NCI-H128 (cell line): ENCODE measurements at regions not wholly inside any gene's neighbourhood (a gene's known extent, or its start where the extent isn't known, plus 50 kb on each side); places are given as distances from the start of the nearest gene placed in this dataset.

Experiments
- DNase-seq: peaks from one replicate; lab custom pipeline; 2025; ENCODE audit not compliant: unreplicated experiment; lab: John Stamatoyannopoulos, UW

DNA sequence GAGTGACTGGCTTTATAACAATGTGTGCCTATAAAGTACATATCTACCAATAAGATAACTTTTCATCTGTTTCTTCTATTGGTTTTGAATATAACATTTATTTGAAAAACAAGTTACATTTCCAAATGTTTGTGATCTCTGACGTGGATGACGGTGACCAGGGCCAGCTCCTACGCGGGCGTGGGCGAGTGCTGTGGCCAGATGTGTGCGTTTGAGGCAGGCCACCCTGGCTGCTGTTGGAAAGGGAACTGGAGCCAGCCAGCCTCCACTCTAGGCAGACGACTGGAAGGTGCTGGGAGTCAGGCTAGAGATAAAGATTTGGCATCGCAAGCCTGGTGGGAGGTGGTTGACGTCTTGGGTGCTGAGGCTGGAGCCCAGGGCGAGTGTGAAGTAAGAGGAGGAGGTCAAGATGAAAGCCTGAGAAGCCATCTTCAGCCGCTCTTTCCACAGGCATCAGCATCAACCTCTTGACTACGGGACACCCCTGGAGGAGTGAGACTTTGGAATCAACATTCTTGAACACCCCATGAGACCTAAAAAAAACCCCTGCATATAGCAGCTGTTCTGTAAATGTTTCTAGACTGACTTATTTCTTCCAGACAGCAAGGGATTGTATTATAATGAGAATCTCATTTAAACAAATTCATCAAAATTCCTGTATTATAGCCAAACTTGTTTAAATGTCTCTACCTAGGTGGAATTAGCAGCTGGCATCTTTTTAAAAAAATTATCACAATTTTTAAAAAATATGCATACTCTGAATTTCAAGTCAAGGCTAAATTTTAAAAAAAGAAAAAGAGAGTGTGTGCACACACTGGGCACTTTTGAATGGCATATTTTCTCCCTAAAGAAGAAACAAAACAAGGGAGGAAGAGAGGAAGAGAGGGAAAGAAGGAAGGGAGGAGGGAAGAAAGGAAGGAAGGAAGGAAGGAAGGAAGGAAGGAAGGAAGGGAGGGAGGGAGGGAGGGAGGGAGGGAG lies 112.5 kb upstream of the SLC44A3 start:
- no peak for DNase-seq

DNA sequence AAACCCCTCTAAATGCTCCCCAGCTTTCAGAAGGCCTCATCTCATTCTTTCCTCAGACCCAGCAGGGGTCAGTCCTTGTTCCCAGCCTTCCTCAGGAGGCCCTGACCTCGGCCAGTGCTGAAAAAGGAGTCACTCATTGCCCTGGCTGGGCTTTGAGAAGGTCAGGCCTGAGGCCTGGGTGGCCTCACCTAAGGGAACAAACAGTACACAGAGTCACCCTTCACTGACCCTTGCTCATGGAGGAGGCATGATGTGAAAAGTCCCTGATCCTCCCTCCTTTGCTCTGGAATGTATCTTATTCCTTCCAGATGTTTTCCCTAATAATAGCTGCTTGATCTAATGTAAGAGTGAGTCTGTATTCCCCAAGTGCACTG lies 117.7 kb upstream of the SLC44A3 start:
- DNase-seq: no peak

DNA sequence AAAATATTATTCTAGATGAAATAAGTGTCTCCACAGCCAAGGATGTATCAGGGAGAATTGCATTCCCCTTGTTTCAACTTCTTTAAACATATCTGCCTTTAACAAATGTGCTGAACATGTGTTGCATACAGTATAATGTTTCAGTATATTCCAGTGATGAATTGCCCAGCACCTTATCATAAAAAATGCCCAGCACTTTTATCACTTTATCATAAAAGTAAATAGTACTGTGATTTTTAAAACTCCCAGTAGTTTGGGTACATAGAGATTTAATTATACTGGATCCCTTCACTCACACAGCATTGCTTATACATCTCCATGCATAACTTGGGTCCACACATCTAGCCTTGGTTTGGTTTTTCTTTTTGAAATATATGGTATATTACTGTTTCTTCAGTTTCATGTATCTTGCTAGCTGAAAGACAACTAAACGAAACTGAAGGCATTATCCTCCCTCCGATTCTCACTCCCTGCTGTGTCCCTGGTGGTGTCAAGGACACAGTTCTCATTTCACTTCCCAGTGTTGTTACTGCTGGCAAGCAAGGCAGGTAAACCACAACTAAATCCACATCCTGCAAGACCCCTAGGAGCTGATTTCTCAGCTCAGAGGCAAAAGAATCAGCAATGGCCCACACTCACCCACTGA lies 118.2 kb upstream of the SLC44A3 start:
- DNase-seq: no peak

DNA sequence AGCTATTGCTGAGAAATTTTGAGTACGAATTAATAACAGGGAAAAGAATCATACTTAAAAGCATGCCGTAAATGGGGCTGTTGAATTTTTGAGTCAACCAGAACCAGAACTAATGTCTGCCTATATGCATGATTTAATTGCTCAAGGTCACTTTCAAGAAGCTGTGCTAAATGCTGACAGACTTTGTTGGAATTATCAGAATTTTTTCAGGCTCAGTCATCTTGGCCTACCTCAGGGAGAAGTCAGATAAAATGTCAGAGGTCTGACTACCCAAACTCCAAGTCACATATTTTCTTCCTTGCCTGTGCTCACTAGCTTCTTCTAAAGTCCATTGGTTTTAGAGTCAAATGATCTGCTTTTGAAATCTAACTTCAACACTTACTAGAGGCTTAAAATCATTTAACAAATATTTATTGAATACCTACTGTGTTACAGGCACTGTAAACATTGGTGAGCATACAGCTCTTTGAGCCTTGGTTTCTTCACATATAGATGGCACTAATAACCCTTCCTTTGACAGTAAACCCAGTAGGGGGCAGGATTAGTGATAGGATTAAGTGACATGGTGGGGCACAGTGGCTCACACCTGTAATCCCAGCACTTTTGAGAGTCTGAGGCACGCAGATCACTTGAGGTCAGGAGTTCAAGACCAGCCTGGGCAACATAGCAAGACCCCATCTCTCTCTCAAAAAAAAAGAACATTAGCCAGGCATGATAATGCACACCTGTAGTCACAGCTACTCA lies 121.2 kb upstream of the SLC44A3 start:
- DNase-seq: no peak

DNA sequence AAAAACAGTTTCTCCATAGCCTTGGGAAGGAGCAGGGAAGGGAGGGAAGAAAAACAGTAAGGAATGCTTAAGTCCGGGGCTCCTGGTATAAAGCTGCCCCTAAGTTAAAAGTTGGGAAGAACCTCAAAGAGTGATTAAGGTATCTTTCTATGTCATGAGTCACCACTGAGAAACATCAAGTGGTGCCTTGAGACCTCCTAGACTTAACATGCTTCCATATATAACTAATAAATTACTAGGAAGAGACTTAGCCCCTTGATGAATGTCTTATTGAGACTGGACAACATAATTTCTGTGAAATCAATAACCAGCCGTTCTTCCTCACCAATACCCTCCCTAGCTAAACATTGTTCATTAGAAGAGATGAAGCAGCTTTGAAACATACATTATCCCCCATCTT lies 121.8 kb upstream of the SLC44A3 start:
- DNase-seq: no peak

DNA sequence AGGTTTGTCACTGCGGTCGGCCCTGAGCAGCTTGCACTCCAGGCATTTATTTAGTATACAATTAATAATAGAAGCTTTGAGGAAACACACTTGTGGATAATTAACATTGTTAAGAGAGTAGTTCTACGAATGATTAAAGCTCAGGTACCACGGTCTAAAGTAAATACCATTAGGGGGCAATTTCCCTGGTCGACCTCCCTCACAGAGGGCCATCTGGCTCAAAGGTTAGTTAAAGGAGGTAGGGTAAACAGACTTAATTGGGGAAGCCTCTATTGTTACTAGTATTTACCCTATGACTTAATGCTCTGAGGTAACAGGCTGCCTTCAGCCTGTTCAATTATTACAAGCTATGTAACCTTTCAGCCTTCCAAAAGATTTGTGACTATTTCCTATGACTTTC lies 122.3 kb upstream of the SLC44A3 start:
- DNase-seq: peak; percentile 18

DNA sequence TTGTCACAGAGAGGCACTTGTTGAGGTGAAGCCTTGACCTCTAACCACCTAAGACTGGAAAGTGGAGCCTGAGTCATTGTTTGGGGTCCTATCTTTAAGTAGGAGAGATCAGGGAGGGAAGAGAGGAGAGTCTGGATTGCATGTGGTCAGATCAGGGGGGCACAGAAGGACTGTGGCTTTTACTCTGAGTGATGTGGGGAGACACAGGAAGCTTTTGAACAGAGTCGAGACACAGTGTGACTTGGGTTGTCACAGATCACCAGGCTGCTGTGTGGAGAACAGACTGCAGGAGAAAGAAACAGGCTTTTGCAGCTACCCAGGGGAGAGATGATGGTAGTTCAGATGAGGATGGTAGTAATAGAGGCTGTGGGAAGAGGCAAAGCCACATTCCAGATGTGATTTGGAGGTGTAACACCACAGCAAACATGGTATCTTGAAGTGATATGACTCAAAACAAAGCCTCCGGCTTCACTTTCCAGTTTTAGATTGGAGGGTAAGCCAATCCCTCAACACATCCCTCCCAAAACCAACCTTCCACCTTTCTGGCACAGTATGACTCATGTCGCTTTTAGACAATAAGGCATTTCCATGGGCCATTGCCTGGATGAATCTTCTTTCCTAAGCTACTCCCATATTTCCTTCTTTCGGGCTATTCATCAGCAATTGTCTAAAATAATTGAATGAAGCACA lies 125.8 kb upstream of the SLC44A3 start:
- DNase-seq: no peak

DNA sequence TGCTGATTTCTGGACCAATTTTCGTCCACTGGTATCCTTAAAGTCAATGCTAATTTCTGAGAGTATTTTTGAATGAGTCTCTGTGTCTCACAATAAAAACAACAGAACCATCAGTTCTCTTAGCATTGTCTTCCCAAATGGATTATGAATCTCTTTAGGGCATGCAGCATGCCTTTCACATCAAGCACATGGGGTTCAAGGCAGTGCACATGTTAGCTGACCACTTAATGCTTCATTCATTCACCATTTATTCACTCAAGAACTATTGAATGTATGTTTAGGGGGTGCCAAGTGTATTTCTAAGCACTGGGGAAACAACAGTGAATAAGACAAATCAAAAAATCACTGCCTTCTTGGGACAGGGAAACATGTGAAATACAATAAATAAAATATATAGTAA lies 126.7 kb upstream of the SLC44A3 start:
- DNase-seq: no peak

DNA sequence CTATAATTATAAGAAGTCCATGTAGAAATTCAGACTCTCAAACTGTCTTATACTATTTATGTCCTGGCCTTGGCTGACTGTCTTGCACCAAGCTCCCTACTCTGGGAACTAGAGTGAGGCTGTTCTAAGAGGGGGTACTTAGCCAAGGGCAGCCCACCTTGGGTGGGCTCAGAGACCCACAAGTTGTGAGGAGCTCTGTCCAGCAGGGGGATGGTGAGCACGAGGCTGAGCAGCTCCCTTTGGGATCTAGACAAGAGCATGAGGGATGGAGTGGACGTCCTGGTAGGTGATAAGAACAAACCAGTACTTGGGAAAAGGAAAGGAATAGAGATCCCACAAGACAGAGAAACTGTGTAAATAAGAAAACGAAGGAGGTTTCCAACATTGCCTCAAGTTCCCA lies 127.1 kb upstream of the SLC44A3 start:
- no peak for DNase-seq

DNA sequence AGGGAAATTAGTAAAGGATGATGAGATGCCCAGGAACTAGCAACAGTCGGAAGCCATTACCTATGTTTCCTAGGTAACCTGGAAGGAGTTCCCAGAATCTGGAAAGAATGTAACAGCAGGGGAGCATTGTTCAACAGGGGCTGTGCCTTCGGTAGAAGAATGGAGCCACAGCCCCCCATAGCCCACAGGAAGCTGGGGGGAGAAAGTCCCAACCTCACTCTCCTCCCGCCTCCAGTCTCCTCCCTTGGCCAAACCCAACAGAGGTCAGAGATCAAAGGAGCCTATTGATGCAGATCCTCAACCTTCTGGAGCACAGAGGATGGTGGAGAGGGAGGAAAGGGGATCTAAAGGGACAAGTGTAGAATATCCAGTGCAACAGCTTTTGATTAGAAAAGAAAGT lies 131.5 kb upstream of the SLC44A3 start:
- no peak for DNase-seq

DNA sequence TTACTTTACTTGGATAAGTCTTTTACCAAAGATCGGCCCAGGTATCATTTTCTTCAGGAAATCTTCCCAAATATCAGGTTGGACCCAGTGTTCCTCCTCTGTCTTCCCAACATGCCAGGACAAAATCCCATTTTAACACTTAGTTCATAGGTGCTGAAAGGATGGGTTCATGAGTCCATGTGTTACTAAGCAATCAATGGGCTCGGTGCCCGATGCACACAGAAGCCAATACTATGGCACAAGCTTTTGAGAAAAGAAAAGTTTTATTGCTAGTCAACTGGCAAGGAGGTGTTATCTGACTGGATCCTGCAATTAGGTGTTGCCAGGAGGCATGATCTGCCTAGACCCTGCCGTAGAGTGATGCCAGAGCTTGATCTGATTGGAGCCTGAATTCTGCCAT lies 133.3 kb upstream of the SLC44A3 start:
- DNase-seq: no peak

DNA sequence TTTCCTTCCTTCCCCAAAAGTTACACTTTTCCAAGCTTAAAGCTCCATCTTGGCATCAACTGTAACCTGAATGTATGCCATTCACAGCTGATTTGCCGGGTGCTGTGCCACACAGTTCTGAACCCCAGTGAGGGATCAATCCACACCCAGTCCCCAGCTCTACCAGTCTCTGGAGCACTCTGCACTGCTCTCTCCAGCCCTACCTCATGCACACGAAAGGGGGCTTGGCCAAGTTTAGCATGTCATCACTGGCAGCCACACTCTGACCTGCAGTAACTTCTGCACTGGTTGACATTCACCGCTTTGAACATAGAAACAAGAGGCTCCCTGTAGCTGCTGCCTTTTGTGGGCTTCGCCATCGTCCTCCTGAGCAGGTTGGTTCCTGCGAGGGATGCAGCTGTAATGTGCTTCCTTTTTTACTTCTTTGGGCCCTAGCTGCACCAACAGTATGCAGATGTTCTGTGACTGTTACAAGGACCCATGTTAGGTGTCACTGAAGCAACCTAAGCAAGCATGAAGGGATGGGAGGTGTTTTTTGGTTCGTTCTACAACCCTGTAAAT lies 135.4 kb upstream of the SLC44A3 start:
- DNase-seq: no peak

DNA sequence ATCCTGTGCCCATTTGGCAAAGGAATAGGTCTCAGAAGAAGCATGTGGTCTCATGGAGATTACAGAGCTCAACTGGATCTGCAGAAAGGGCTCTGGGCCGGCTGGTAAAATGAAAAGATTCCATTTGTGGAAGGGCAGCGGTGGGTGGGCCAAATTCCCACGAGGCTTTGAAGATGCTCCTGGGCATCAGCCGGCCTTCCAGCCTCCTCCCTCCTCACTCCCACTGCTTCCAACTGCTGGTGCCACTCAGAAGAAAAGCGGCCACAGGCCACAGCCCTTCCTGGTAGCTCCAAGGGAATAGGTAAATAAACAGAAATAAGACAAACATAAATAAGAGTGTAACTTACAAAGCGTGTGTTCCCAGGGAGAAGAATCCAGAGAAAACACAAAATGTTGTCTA lies 136.3 kb upstream of the SLC44A3 start:
- no peak for DNase-seq

DNA sequence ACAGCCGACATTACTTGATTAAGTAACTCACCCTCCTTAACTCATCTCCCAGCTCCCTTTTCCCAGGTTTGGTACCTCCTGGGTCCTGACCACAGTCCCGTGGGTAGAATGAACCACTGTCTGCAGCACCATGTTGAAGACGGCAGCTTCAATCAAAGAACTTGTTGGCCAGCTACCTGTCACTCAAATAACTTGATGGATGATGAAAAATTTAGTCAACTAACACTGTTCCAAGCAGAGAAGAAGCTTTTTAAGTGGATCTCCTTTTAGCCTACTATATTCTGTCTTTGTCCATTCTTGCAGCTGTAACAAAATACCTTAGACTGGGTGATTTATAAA lies 138.4 kb upstream of the F3 start:
- no peak for DNase-seq

DNA sequence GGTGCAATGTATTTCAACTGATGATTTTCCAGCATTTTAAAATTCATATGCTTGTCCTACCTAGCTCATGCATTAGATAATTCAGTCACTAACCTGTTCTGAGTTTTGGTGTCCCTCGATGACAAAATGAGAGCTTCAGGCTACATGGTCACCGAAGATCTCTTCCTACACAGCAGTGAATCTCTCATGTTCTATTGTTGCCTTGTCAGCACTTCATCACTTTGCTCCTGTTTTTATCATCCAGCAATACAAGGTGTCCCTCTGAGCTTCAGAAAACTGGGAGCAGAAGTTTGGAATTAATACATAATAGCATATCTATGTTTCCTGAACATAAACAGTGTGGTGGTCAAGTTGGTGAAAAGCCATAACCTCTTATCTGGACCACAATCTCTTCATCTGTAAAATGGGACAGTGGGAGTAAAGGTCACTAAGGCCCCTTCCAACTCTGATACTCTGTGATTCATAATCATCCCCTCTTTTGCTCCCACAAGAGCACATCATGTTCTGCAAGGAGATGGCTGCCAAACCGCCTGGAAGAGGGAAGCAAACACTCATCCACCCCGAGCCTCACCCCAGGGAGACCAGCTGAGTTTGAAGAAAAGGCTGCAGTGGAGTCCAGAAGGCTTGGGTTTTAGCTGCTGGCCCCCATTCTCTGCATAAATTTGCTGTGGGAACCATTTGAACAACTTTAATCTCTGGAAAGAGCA lies 137.9 kb upstream of the F3 start:
- DNase-seq: no peak

DNA sequence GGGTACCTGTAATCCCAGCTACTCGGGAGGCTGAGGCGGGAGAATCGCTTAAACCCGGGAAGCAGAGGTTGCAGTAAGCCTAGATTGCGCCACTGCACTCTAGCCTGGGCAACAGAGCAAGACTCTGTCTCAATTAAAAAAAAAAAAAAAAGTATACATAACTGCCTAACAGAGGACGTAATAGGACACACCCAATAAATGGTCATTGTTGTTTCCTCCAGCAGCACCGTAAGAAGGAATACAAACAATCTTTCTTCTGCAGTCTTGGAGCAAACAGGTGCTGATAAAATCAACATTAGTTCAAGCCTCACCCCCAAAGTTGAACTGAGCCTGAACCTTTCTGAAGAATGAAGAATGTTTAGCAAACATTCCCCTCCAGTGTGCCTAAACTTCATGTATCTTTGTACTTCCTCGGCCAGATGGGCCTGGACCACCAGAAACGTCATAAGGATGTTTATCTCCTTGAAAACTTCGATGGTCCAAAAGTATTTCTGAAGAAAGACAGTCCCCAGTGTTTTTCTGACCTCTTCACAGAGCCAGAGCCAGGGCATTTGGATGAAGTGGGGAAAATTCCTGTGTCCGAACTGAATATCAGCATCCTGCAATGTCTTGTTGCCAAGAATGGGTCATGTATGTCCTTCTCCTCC lies 136.8 kb upstream of the F3 start:
- no peak for DNase-seq

DNA sequence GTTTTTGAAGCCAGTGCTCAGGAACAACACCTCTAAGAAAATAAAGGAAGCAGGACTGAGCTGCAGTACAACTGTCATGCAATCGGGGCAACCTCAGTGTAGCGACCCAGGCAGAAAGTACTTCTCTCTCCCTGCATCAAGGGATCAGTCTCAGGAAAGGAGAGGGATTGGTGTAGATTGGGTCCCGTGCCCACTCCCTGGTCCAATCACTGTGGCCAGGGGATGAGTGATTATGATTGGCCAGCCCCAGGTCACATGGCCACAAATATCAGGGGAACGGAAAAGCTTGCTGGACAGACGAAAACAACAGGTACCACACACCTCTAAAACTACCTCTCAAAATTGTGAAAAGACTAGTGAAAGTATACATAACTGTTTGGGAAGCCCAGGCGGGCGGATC lies 136.2 kb upstream of the F3 start:
- DNase-seq: no peak

DNA sequence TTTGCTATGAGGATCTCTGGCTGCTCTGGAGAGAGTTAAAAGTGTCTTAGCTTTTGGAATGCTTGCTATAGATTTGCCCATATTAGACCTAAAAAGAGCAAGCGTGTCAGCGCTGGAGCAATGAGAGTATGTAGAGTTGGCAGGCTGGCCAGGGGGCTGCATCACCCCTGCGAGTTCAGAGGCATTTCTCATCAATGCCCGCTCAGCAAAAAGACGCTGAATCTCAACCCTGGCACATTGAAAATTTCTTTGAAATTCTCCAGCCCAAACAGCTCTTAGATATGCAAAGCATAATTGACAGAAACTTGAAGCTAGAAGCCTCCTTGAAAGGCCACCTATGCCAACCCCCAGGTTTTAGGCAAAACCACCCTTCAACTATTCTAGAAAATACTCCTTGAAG lies 135.5 kb upstream of the F3 start:
- DNase-seq: no peak

DNA sequence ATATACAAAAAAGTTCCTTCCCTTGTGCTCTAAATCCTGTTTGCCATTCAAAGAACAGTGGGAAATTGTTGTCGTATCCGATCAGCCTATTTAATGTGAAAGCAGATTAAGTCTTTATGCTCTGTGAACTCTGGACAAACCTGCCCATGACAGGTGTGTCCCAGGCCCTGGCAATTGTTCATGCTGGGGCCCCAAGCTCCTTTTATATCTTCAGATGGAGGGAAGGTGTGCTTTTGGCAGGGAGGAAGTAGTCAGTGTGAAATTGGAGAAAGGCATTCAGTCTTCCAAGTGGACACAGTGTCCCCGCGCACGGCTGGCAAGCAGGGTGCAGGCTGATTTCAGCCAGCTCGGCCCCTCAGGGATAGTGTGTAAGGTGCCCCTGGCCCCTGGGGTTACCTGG lies 135.1 kb upstream of the F3 start:
- DNase-seq: no peak

DNA sequence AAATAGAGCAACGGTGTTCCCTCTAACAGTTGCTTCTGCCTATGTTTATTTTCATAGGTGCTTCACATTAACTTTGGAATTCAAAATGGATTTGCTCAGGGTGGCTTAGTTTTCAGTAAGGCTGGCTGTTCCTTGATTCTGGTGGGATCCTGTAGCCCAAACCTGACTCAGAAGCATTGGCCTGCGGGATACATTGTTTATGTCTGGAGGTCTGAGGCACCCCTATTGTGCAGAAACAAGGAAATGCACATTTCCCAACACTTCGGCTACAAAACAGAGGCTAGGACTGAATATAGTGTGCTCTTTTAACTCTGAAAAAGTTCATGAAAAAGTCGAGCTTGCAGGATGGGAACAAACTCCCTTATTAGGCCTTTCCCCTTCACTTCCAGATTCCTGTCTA lies 133.8 kb upstream of the F3 start:
- no peak for DNase-seq
